WTC11 (cell line): ENCODE measurements at regions not wholly inside any gene's neighbourhood (a gene's known extent, or its start where the extent isn't known, plus 50 kb on each side); places are given as distances from the start of the nearest gene placed in this dataset.

Source experiments
- ATAC-seq: fragments of 200-7000 bp; cut with Tn5 transposase; 2 replicates; pipeline ENCODE4 v1.10.0; 2021; ENCODE audit warnings: mild to moderate bottlenecking, moderate library complexity
- CTCF ChIA-PET: fragments of 300-600 bp; sonication (Branson Sonifier 250); formaldehyde crosslinking; loops from one replicate; lab custom pipeline; 2021; ENCODE audit warnings: antibody characterized with exemption; lab: Charles Lee
- POLR2A ChIA-PET: fragments of 350-600 bp; sonication (Branson Sonifier 250); formaldehyde crosslinking; loops from one replicate; lab custom pipeline; 2021; ENCODE audit warnings: antibody characterized with exemption; lab: Charles Lee
- DNase-seq: peaks from one replicate; pipeline ENCODE4 v3.0.0; 2021; ENCODE audit warnings: low spot score
- H3K27ac Mint-ChIP-seq: 2 replicates; pipeline ENCODE4 v1.8.0; 2021; ENCODE audit warnings: mixed read lengths
- H3K27me3 Mint-ChIP-seq: 2 replicates; pipeline ENCODE4 v1.8.0; 2021; ENCODE audit warnings: low read depth, mild to moderate bottlenecking, moderate library complexity, mixed read lengths
- H3K36me3 Mint-ChIP-seq: 2 replicates; pipeline ENCODE4 v1.8.0; 2021; ENCODE audit warnings: mixed read lengths
- H3K4me1 Mint-ChIP-seq: 2 replicates; pipeline ENCODE4 v1.8.0; 2022; ENCODE audit warnings: mixed read lengths
- H3K4me3 Mint-ChIP-seq: 2 replicates; pipeline ENCODE4 v1.8.0; 2021; ENCODE audit warnings: mild to moderate bottlenecking, moderate library complexity, mixed read lengths
- H3K9me3 Mint-ChIP-seq: 2 replicates; pipeline ENCODE4 v1.8.0; 2021; ENCODE audit warnings: mixed read lengths
- FOXP1 ChIP-seq: sonication (generic); formaldehyde crosslinking; IDR thresholded peaks from 2 replicates; pipeline ENCODE4 v1.8.0; 2022; ENCODE audit warnings: missing genetic modification reagents, mild to moderate bottlenecking, moderate library complexity, borderline replicate concordance
- NFE2L1 ChIP-seq: sonication (generic); formaldehyde crosslinking; IDR thresholded peaks from 2 replicates; pipeline ENCODE4 v1.8.1; 2023; ENCODE audit warnings: missing genetic modification reagents
- NR3C1 ChIP-seq: sonication (generic); formaldehyde crosslinking; conservative IDR thresholded peaks from 2 replicates; pipeline ENCODE4 v1.8.1; 2023; ENCODE audit warnings: low read depth, mild to moderate bottlenecking, missing genetic modification reagents
- OVOL2 ChIP-seq: fragments of 250-450 bp; sonication (Bioruptor Pico); IDR thresholded peaks from 2 replicates; pipeline ENCODE4 v1.9.0; 2021; ENCODE audit warnings: mild to moderate bottlenecking, borderline replicate concordance
- PRRX2 ChIP-seq: fragments of 250-450 bp; sonication (Bioruptor Pico); IDR thresholded peaks from 2 replicates; pipeline ENCODE4 v1.8.0; 2021; ENCODE audit warnings: mild to moderate bottlenecking
- SMAD4 ChIP-seq: sonication (generic); formaldehyde crosslinking; IDR thresholded peaks from 2 replicates; pipeline ENCODE4 v1.8.0; 2022; ENCODE audit warnings: mild to moderate bottlenecking, missing genetic modification reagents
- SP1 ChIP-seq: sonication (generic); formaldehyde crosslinking; conservative IDR thresholded peaks from 2 replicates; pipeline ENCODE4 v1.8.1; 2022; ENCODE audit warnings: missing genetic modification reagents
- TEAD4 ChIP-seq: sonication (generic); formaldehyde crosslinking; IDR thresholded peaks from 2 replicates; pipeline ENCODE4 v1.8.0; 2022; ENCODE audit warnings: mild to moderate bottlenecking, missing genetic modification reagents
- TF ChIP-seq, protein P1 (sequence below): sonication (generic); formaldehyde crosslinking; IDR thresholded peaks from 2 replicates; pipeline ENCODE4 v1.8.1; 2023; ENCODE audit warnings: mild to moderate bottlenecking, moderate library complexity, missing genetic modification reagents
- TF ChIP-seq, protein P2 (sequence below): sonication (generic); formaldehyde crosslinking; conservative IDR thresholded peaks from 2 replicates; pipeline ENCODE4 v1.8.1; 2023; ENCODE audit warnings: mild to moderate bottlenecking, low read depth, missing genetic modification reagents, moderate library complexity
- TF ChIP-seq, protein P3 (sequence below): sonication (generic); formaldehyde crosslinking; conservative IDR thresholded peaks from 2 replicates; pipeline ENCODE4 v1.8.1; 2022; ENCODE audit warnings: mild to moderate bottlenecking, missing genetic modification reagents
- TF ChIP-seq, protein P4 (sequence below): sonication (generic); formaldehyde crosslinking; IDR thresholded peaks from 2 replicates; pipeline ENCODE4 v1.8.1; 2022; ENCODE audit warnings: missing genetic modification reagents, borderline replicate concordance
- TF ChIP-seq, protein P5 (sequence below): sonication (generic); formaldehyde crosslinking; IDR thresholded peaks from 2 replicates; pipeline ENCODE4 v1.8.0; 2022; ENCODE audit warnings: mild to moderate bottlenecking, missing genetic modification reagents
- TF ChIP-seq, protein P6 (sequence below): sonication (generic); formaldehyde crosslinking; IDR thresholded peaks from 2 replicates; pipeline ENCODE4 v1.8.0; 2023; ENCODE audit warnings: missing genetic modification reagents
- TF ChIP-seq, protein P7 (sequence below): sonication (generic); formaldehyde crosslinking; IDR thresholded peaks from 2 replicates; pipeline ENCODE4 v1.8.1; 2022; ENCODE audit warnings: low read depth, mild to moderate bottlenecking, moderate library complexity, missing genetic modification reagents, borderline replicate concordance
- TF ChIP-seq, protein P8 (sequence below): sonication (generic); formaldehyde crosslinking; IDR thresholded peaks from 2 replicates; pipeline ENCODE4 v1.8.0; 2023; ENCODE audit warnings: mild to moderate bottlenecking, missing genetic modification reagents
- TF ChIP-seq, protein P9 (sequence below): sonication (generic); formaldehyde crosslinking; IDR thresholded peaks from 2 replicates; pipeline ENCODE4 v1.8.0; 2022; ENCODE audit warnings: mild to moderate bottlenecking, missing genetic modification reagents

DNA sequence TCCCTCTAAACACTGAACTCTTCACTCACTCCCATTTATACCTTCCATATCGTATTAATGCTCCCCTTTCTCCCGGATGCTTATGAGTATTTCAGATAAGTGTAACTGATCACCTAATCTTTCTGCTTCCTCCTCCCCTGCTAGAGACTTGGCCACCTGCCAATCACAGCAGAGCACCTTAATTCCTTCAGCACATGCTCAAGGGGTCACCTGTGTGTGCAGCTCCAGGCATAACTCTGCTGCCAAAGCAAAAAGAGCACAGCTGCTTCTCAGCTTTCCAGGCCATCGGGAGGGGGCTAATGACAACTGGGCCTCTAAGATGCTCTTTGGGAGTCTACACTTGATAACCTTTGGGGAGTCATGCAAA lies 106.9 kb upstream of the DYRK2 start:
- ChIA-PET CTCF (no interaction called here), POLR2A (no interaction called here)
- ATAC-seq: no peak
- Mint-ChIP-seq H3K36me3 (no peaks in the 10 kb centered on the region), H3K27me3 (no peaks in the 10 kb centered on the region), H3K4me3 (no peak overlapping the region), H3K27ac (no peak overlapping the region), H3K9me3 (no peaks in the 10 kb centered on the region), H3K4me1 (peaks cover 12% of the 10 kb centered on the region)
- DNase-seq: no peak
- no peak for TF ChIP-seq NR3C1 (CRISPR knock-in tag)
- TF ChIP-seq, protein P1, sequence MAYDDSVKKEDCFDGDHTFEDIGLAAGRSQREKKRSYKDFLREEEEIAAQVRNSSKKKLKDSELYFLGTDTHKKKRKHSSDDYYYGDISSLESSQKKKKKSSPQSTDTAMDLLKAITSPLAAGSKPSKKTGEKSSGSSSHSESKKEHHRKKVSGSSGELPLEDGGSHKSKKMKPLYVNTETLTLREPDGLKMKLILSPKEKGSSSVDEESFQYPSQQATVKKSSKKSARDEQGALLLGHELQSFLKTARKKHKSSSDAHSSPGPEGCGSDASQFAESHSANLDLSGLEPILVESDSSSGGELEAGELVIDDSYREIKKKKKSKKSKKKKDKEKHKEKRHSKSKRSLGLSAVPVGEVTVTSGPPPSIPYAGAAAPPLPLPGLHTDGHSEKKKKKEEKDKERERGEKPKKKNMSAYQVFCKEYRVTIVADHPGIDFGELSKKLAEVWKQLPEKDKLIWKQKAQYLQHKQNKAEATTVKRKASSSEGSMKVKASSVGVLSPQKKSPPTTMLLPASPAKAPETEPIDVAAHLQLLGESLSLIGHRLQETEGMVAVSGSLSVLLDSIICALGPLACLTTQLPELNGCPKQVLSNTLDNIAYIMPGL (CRISPR knock-in tag): no peak
- TF ChIP-seq, protein P2, sequence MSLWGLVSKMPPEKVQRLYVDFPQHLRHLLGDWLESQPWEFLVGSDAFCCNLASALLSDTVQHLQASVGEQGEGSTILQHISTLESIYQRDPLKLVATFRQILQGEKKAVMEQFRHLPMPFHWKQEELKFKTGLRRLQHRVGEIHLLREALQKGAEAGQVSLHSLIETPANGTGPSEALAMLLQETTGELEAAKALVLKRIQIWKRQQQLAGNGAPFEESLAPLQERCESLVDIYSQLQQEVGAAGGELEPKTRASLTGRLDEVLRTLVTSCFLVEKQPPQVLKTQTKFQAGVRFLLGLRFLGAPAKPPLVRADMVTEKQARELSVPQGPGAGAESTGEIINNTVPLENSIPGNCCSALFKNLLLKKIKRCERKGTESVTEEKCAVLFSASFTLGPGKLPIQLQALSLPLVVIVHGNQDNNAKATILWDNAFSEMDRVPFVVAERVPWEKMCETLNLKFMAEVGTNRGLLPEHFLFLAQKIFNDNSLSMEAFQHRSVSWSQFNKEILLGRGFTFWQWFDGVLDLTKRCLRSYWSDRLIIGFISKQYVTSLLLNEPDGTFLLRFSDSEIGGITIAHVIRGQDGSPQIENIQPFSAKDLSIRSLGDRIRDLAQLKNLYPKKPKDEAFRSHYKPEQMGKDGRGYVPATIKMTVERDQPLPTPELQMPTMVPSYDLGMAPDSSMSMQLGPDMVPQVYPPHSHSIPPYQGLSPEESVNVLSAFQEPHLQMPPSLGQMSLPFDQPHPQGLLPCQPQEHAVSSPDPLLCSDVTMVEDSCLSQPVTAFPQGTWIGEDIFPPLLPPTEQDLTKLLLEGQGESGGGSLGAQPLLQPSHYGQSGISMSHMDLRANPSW (CRISPR knock-in tag): no peak
- TF ChIP-seq, protein P3, sequence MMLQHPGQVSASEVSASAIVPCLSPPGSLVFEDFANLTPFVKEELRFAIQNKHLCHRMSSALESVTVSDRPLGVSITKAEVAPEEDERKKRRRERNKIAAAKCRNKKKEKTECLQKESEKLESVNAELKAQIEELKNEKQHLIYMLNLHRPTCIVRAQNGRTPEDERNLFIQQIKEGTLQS (CRISPR knock-in tag): no peak

DNA sequence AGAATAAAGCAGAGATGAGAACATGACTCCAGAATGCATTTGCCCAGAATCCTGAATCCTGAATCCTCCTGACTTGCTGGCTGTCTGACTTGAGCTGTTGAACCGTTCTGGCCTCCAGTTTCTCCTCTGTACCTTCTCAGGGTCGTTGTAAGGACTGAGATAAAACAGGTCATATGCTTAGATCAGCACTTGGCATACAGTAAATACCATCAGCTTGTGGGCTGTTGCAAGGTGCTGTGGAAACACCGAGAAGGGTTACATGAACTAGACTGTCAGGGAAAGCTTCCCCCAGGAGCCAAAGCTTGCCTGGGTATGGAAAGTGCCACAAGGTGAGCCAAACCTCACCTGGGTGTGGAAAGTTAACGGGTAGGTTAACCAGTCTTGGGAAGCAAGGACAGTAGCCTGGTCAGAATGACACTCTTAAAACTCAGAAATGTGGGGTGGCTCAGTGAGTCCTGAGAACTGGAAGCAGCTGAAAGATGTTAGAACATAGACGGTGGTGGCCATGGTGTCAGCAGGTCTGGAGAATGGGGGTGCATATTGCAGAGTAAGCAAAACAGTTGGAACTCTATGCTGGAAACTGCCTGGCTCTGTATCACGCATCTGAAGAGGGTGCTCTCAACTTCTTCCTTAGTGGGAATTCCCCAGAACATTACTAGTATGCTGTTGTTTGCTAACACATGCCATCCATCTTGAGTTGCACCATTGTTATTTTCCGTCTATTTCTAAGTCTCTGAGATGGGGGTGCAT lies 105.3 kb upstream of the DYRK2 start:
- DNase-seq (no peak), ATAC-seq (no peak)
- Mint-ChIP-seq H3K36me3 (no peaks in the 10 kb centered on the region), H3K4me3 (no peak overlapping the region), H3K4me1 (peaks cover 4% of the 10 kb centered on the region), H3K9me3 (no peaks in the 10 kb centered on the region), H3K27ac (no peak overlapping the region), H3K27me3 (no peaks in the 10 kb centered on the region)
- CTCF ChIA-PET: no interaction called here
- POLR2A ChIA-PET: no interaction called here
- TF ChIP-seq SMAD4 (CRISPR knock-in tag) (no peak), TEAD4 (CRISPR knock-in tag) (no peak), PRRX2 (CRISPR knock-in tag) (no peak), OVOL2 (CRISPR knock-in tag) (no peak), NFE2L1 (CRISPR knock-in tag) (no peak), FOXP1 (CRISPR knock-in tag) (no peak), SP1 (CRISPR knock-in tag) (no peak)
- TF ChIP-seq, protein P4, sequence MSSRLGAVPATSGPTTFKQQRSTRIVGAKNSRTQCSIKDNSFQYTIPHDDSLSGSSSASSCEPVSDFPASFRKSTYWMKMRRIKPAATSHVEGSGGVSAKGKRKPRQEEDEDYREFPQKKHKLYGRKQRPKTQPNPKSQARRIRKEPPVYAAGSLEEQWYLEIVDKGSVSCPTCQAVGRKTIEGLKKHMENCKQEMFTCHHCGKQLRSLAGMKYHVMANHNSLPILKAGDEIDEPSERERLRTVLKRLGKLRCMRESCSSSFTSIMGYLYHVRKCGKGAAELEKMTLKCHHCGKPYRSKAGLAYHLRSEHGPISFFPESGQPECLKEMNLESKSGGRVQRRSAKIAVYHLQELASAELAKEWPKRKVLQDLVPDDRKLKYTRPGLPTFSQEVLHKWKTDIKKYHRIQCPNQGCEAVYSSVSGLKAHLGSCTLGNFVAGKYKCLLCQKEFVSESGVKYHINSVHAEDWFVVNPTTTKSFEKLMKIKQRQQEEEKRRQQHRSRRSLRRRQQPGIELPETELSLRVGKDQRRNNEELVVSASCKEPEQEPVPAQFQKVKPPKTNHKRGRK (CRISPR knock-in tag): no peak
- TF ChIP-seq, protein P5, sequence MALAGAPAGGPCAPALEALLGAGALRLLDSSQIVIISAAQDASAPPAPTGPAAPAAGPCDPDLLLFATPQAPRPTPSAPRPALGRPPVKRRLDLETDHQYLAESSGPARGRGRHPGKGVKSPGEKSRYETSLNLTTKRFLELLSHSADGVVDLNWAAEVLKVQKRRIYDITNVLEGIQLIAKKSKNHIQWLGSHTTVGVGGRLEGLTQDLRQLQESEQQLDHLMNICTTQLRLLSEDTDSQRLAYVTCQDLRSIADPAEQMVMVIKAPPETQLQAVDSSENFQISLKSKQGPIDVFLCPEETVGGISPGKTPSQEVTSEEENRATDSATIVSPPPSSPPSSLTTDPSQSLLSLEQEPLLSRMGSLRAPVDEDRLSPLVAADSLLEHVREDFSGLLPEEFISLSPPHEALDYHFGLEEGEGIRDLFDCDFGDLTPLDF (CRISPR knock-in tag): no peak
- TF ChIP-seq, protein P6, sequence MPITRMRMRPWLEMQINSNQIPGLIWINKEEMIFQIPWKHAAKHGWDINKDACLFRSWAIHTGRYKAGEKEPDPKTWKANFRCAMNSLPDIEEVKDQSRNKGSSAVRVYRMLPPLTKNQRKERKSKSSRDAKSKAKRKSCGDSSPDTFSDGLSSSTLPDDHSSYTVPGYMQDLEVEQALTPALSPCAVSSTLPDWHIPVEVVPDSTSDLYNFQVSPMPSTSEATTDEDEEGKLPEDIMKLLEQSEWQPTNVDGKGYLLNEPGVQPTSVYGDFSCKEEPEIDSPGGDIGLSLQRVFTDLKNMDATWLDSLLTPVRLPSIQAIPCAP (CRISPR knock-in tag): no peak
- TF ChIP-seq, protein P7, sequence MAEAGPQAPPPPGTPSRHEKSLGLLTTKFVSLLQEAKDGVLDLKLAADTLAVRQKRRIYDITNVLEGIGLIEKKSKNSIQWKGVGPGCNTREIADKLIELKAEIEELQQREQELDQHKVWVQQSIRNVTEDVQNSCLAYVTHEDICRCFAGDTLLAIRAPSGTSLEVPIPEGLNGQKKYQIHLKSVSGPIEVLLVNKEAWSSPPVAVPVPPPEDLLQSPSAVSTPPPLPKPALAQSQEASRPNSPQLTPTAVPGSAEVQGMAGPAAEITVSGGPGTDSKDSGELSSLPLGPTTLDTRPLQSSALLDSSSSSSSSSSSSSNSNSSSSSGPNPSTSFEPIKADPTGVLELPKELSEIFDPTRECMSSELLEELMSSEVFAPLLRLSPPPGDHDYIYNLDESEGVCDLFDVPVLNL (CRISPR knock-in tag): no peak
- TF ChIP-seq, protein P8, sequence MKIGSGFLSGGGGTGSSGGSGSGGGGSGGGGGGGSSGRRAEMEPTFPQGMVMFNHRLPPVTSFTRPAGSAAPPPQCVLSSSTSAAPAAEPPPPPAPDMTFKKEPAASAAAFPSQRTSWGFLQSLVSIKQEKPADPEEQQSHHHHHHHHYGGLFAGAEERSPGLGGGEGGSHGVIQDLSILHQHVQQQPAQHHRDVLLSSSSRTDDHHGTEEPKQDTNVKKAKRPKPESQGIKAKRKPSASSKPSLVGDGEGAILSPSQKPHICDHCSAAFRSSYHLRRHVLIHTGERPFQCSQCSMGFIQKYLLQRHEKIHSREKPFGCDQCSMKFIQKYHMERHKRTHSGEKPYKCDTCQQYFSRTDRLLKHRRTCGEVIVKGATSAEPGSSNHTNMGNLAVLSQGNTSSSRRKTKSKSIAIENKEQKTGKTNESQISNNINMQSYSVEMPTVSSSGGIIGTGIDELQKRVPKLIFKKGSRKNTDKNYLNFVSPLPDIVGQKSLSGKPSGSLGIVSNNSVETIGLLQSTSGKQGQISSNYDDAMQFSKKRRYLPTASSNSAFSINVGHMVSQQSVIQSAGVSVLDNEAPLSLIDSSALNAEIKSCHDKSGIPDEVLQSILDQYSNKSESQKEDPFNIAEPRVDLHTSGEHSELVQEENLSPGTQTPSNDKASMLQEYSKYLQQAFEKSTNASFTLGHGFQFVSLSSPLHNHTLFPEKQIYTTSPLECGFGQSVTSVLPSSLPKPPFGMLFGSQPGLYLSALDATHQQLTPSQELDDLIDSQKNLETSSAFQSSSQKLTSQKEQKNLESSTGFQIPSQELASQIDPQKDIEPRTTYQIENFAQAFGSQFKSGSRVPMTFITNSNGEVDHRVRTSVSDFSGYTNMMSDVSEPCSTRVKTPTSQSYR (CRISPR knock-in tag): no peak
- TF ChIP-seq, protein P9, sequence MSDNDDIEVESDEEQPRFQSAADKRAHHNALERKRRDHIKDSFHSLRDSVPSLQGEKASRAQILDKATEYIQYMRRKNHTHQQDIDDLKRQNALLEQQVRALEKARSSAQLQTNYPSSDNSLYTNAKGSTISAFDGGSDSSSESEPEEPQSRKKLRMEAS (CRISPR knock-in tag): no peak
